ENCODE measurements at regions not wholly inside any gene's neighbourhood (a gene's known extent, or its start where the extent isn't known, plus 50 kb on each side); places are given as distances from the start of the nearest gene placed in this dataset.

GRCh38 chr17:55873017-55873758 lies 122.3 kb downstream of the PCTP start:
- no peaks in the 10 kb centered on the region for H3K36me3 ChIP-seq (ENCODE audit: low read depth, low read length)
- H3K27me3 ChIP-seq (ENCODE audit: low read length): no peaks in the 10 kb centered on the region
- H3K79me2 ChIP-seq (ENCODE audit: low read length): no peaks in the 10 kb centered on the region
- H3K4me2 ChIP-seq (ENCODE audit: low read length): no peak overlapping the region
- no peaks in the 10 kb centered on the region for H3K9me2 ChIP-seq (replicated peaks; ENCODE audit: low read length)
- ATAC-seq (no peak), DNase-seq (no peak)
- TF ChIP-seq, protein P1, sequence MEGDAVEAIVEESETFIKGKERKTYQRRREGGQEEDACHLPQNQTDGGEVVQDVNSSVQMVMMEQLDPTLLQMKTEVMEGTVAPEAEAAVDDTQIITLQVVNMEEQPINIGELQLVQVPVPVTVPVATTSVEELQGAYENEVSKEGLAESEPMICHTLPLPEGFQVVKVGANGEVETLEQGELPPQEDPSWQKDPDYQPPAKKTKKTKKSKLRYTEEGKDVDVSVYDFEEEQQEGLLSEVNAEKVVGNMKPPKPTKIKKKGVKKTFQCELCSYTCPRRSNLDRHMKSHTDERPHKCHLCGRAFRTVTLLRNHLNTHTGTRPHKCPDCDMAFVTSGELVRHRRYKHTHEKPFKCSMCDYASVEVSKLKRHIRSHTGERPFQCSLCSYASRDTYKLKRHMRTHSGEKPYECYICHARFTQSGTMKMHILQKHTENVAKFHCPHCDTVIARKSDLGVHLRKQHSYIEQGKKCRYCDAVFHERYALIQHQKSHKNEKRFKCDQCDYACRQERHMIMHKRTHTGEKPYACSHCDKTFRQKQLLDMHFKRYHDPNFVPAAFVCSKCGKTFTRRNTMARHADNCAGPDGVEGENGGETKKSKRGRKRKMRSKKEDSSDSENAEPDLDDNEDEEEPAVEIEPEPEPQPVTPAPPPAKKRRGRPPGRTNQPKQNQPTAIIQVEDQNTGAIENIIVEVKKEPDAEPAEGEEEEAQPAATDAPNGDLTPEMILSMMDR (conservative IDR thresholded peaks at IDR 0.05; ENCODE audit: low read depth, low read length): no peak
- no peak for TF ChIP-seq EZH2 (IDR thresholded peaks at IDR 0.05; ENCODE audit: low read length, unreplicated experiment)
- no peak for TF ChIP-seq EZH2phosphoT487 (IDR thresholded peaks at IDR 0.05; ENCODE audit: borderline replicate concordance, low read length)
- H3K4me1 ChIP-seq (ENCODE audit: insufficient read depth, low read length): no peaks in the 10 kb centered on the region
- no peaks in the 10 kb centered on the region for H4K20me1 ChIP-seq (ENCODE audit: low read length)
- H3K9me3 ChIP-seq (ENCODE audit: low read length): no peaks in the 10 kb centered on the region
- H3K4me3 ChIP-seq (ENCODE audit: low read length): no peak overlapping the region
- CTCF ChIA-PET: no interaction called here
- BruUV-seq (replicated peaks): no TSS peak
- POLR2A ChIA-PET (ENCODE audit: unreplicated experiment): no interaction called here
- H2AFZ ChIP-seq (ENCODE audit: low read length): no peak overlapping the region
- H3K27ac ChIP-seq (ENCODE audit: low read length): no peak overlapping the region
- H3K9ac ChIP-seq (ENCODE audit: low read length): no peak overlapping the region
- intact Hi-C loops (cut with micrococcal nuclease): no loop called here
- no peaks in the 10 kb centered on the region for H3F3A ChIP-seq (ENCODE audit: low read length, unreplicated experiment)

- H3K9me2 ChIP-seq (replicated peaks; ENCODE audit: low read length): no peaks in the 10 kb centered on the region
- intact Hi-C loops (cut with micrococcal nuclease): no loop called here
- no peak for TF ChIP-seq EZH2phosphoT487 (IDR thresholded peaks at IDR 0.05; ENCODE audit: borderline replicate concordance, low read length)
- no peak for TF ChIP-seq EZH2 (IDR thresholded peaks at IDR 0.05; ENCODE audit: low read length, unreplicated experiment)
- TF ChIP-seq, protein P1 (conservative IDR thresholded peaks at IDR 0.05; ENCODE audit: low read depth, low read length): no peak
- ChIA-PET POLR2A (ENCODE audit: unreplicated experiment) (no interaction called here), CTCF (no interaction called here)
- no peaks in the 10 kb centered on the region for H3F3A ChIP-seq (ENCODE audit: low read length, unreplicated experiment)
- no peaks in the 10 kb centered on the region for H3K4me1 ChIP-seq (ENCODE audit: insufficient read depth, low read length)
- ATAC-seq (no peak), DNase-seq (no peak)
- H3K9me3 ChIP-seq (ENCODE audit: low read length): no peaks in the 10 kb centered on the region
- H3K79me2 ChIP-seq (ENCODE audit: low read length): no peaks in the 10 kb centered on the region
- BruUV-seq (replicated peaks): no TSS peak
- H3K9ac ChIP-seq (ENCODE audit: low read length): no peak overlapping the region
- no peaks in the 10 kb centered on the region for H3K36me3 ChIP-seq (ENCODE audit: low read depth, low read length)
- H3K4me2 ChIP-seq (ENCODE audit: low read length): no peak overlapping the region
- H3K27ac ChIP-seq (ENCODE audit: low read length): no peak overlapping the region
- H2AFZ ChIP-seq (ENCODE audit: low read length): no peak overlapping the region
- no peaks in the 10 kb centered on the region for H3K27me3 ChIP-seq (ENCODE audit: low read length)
- H3K4me3 ChIP-seq (ENCODE audit: low read length): no peak overlapping the region
- no peaks in the 10 kb centered on the region for H4K20me1 ChIP-seq (ENCODE audit: low read length)
These were observed 132.3 kb downstream of the PCTP start for GRCh38 chr17:55883149-55883548.

DNA sequence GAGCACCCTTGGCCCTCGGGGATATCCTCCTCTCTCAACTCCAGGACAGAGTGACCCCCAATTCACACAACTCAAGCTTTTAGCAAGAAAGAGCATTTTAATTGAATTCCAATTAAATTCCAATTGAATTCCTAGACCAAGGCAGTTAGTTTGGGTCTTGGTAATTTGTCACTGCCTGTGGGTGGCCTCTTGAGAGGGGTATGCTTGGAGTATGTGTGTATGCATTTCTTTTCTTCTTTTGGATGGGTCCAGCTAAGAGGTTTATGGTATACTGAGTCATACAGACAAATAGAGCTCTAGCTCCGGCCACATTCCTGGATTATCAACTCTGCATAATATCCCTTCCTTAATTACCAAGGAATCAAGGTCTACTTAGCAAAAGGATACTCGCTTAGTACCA lies 136.7 kb downstream of the PCTP start:
- ChIA-PET CTCF (no interaction called here), POLR2A (ENCODE audit: unreplicated experiment) (no interaction called here)
- Histone ChIP-seq H3K4me1 (ENCODE audit: insufficient read depth, low read length) (no peaks in the 10 kb centered on the region), H3K9ac (ENCODE audit: low read length) (no peak overlapping the region), H3K36me3 (ENCODE audit: low read depth, low read length) (no peaks in the 10 kb centered on the region), H3K9me3 (ENCODE audit: low read length) (no peaks in the 10 kb centered on the region), H3K4me3 (ENCODE audit: low read length) (no peak overlapping the region), H3K9me2 (replicated peaks; ENCODE audit: low read length) (no peaks in the 10 kb centered on the region), H3K79me2 (ENCODE audit: low read length) (no peaks in the 10 kb centered on the region), H3K27ac (ENCODE audit: low read length) (no peak overlapping the region), H2AFZ (ENCODE audit: low read length) (no peak overlapping the region), H4K20me1 (ENCODE audit: low read length) (no peaks in the 10 kb centered on the region), H3K4me2 (ENCODE audit: low read length) (no peak overlapping the region), H3F3A (ENCODE audit: low read length, unreplicated experiment) (no peaks in the 10 kb centered on the region), H3K27me3 (ENCODE audit: low read length) (no peaks in the 10 kb centered on the region)
- BruUV-seq (replicated peaks): no TSS peak
- no peak for DNase-seq
- TF ChIP-seq EZH2 (IDR thresholded peaks at IDR 0.05; ENCODE audit: low read length, unreplicated experiment): no peak
- TF ChIP-seq, protein P1 (conservative IDR thresholded peaks at IDR 0.05; ENCODE audit: low read depth, low read length): no peak
- ATAC-seq: no peak
- intact Hi-C loops (cut with micrococcal nuclease): no loop called here
